ENCODE measurements at regions not wholly inside any gene's neighbourhood (a gene's known extent, or its start where the extent isn't known, plus 50 kb on each side); places are given as distances from the start of the nearest gene placed in this dataset.
"Not testable (repeated sequence)": the region's sequence is repeated elsewhere in the genome, so short reads cannot be mapped to it uniquely, and the experiment has no call there.

- TF ChIP-seq ARID4B (CRISPR knock-in tag; IDR thresholded peaks at IDR 0.05) (no peak), ZNF239 (CRISPR knock-in tag; IDR thresholded peaks at IDR 0.05) (no peak), FOXA1 (IDR thresholded peaks at IDR 0.05; ENCODE audit: borderline replicate concordance) (no peak), ZNF212 (CRISPR knock-in tag; IDR thresholded peaks at IDR 0.05) (no peak), ZBTB40 (IDR thresholded peaks at IDR 0.05) (no peak), ZBTB40 (CRISPR knock-in tag; IDR thresholded peaks at IDR 0.05) (no peak), U2AF2 (optimal IDR thresholded peaks at IDR 0.05; ENCODE audit: low read depth, low read length) (no peak), XRCC4 (IDR thresholded peaks at IDR 0.05; ENCODE audit: extremely low read depth, insufficient read depth, insufficient read length) (no peak)
Observed at GRCh38 chr5:15363601-15364000, 136.4 kb upstream of the FBXL7 start (continued).

GRCh38 chr5:15357092-15357453 is 142.9 kb upstream of the FBXL7 start:
- in situ Hi-C loops (cut with MboI); H3K9ac ChIP-seq (ENCODE audit: insufficient read depth in 1 of 2, low read depth in 2 of 2, low read length in 2 of 2); H3K4me1 ChIP-seq (replicated peaks in 1 of 2; ENCODE audit: control insufficient read depth in 2 of 2, insufficient read depth in 2 of 2, low read length in 2 of 2); H3K79me2 ChIP-seq (ENCODE audit: control insufficient read depth, insufficient read depth, low read length); DNase-seq (ENCODE audit: extremely low read depth in 1 of 4, low spot score in 3 of 4); H3K9me3 ChIP-seq (replicated peaks; ENCODE audit: control insufficient read depth, insufficient read depth, low read depth, low read length); H3K4me3 ChIP-seq; H4K20me1 ChIP-seq (replicated peaks; ENCODE audit: control insufficient read depth, insufficient read depth, low read length); H2AFZ ChIP-seq (ENCODE audit: low read depth, low read length); H3K36me3 ChIP-seq (ENCODE audit: control insufficient read depth, insufficient read depth, low read length); intact Hi-C loops (cut with micrococcal nuclease); POLR2A ChIA-PET; ATAC-seq; FAIRE-seq; H3K4me2 ChIP-seq (ENCODE audit: insufficient read depth, low read length); H3K27me3 ChIP-seq (ENCODE audit: control insufficient read depth in 2 of 2, insufficient read depth in 2 of 2, low read length in 2 of 2); CTCF ChIA-PET (ENCODE audit: low intra/inter-chr PET ratio); BruUV-seq (replicated peaks); H3K9me1 ChIP-seq (ENCODE audit: control insufficient read depth, insufficient read depth, low read length); H3K27ac ChIP-seq (ENCODE audit: extremely low read depth, low read depth, low read length): not testable (repeated sequence)
- 0% methylated on average over 4 of the region's 4 CpGs for WGBS (ENCODE audit: insufficient coverage, low coverage, missing lambda C conversion rate)

Data from K562 (cell line).